Stimulated activated naive CD8-positive, alpha-beta T cell treated with anti-CD3 and anti-CD28 coated beads, Interleukin-15, Interleukin-2, amounts not matched to agents 100 ng/mL and 50 ng/mL, for 24 hours (primary cell): ENCODE measurements at regions not wholly inside any gene's neighbourhood (a gene's known extent, or its start where the extent isn't known, plus 50 kb on each side); places are given as distances from the start of the nearest gene placed in this dataset.

Experiments used
- H3K27ac Mint-ChIP-seq: one replicate; pipeline ENCODE4 v1.8.0; 2021; ENCODE audit warnings: mild to moderate bottlenecking, mixed read lengths
- H3K27me3 Mint-ChIP-seq: one replicate; pipeline ENCODE4 v1.8.0; 2021; ENCODE audit warnings: mixed read lengths
- H3K36me3 Mint-ChIP-seq: one replicate; pipeline ENCODE4 v1.8.0; 2021; ENCODE audit warnings: low read depth, mixed read lengths
- H3K4me1 Mint-ChIP-seq: one replicate; pipeline ENCODE4 v1.8.0; 2021; ENCODE audit warnings: low read depth, mixed read lengths
- H3K4me3 Mint-ChIP-seq: one replicate; pipeline ENCODE4 v1.8.0; 2021; ENCODE audit warnings: mild to moderate bottlenecking, mixed read lengths
- H3K9me3 Mint-ChIP-seq: one replicate; pipeline ENCODE4 v1.8.0; 2021; ENCODE audit warnings: mixed read lengths

DNA sequence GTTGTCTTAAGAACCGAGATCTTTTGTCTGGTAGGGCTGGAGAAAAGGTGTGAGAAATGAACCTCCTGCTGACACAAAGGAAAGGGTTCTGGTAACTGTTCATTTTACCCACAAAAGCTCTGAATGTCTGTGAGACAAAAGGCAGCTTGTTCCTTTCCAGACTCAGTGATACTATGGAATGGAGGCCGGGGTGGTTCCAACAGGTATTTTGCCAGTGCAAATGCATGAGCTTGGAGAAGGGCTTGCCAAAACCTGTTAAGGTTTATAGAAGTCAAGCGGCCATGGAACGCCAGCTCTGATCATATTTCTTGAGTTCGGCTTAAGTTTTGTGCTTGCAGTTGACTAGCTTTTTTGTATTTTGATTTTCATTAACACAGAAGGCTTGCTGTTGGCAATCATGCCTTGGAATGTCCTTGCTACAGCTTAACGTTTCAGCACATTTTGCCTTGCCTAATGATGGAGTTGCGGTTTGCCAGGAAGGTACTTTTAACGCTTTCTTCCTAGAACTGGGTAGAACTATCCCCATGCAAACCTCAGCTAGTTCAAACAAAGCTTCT is 328.6 kb downstream of the PIK3R1 start:
- H3K4me1 Mint-ChIP-seq: peaks cover 13% of the 10 kb centered on the region
- peaks cover 18% of the 10 kb centered on the region for H3K27me3 Mint-ChIP-seq
- H3K9me3 Mint-ChIP-seq: no peaks in the 10 kb centered on the region
- no peak overlapping the region for H3K27ac Mint-ChIP-seq
- no peaks in the 10 kb centered on the region for H3K36me3 Mint-ChIP-seq
- no peak overlapping the region for H3K4me3 Mint-ChIP-seq

DNA sequence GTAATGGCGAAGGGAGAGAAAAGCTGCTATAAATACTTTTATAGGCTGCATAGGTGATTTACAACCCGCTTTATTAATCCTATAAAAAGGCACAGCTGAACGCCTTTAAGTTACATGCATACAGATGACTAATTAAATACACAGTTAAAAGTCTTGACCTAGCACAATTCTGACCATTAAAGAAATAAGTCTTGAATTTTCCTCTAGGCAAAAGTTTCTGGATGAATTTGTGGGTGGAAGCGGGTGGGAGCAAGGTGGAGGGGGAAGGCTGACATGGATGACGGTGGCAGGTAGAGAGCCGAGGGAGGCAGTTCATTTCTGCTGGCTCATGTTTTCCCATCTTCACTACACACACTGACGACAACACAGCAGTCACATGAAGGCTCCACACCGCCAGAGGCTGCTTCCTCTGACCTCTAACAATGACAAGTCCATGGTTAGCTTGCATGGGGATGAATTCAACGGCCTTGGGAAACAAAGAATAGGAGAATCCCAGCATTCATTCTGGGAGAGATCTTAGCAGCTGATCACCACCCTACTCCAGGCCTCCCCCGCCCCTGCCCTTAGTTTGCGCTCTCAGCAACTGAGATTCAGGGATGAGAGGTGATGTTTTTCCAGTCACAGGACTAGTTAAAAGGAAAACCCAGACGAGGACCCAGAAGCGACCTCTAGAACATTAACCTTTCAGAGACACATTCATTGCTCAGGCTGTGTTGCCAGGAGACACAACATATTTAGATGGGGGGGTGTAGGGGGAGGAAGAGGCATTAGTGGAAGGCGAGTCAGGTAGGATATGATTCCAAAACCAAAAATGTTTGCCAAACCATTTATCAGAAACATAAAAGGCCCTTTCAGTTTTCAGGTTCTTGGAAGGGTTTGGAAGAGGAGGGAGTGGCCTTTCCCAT is 329.3 kb downstream of the PIK3R1 start:
- no peaks in the 10 kb centered on the region for H3K9me3 Mint-ChIP-seq
- peaks cover 10% of the 10 kb centered on the region for H3K27me3 Mint-ChIP-seq
- no peaks in the 10 kb centered on the region for H3K36me3 Mint-ChIP-seq
- peaks cover 13% of the 10 kb centered on the region for H3K4me1 Mint-ChIP-seq
- no peak overlapping the region for H3K27ac Mint-ChIP-seq
- H3K4me3 Mint-ChIP-seq: no peak overlapping the region

DNA sequence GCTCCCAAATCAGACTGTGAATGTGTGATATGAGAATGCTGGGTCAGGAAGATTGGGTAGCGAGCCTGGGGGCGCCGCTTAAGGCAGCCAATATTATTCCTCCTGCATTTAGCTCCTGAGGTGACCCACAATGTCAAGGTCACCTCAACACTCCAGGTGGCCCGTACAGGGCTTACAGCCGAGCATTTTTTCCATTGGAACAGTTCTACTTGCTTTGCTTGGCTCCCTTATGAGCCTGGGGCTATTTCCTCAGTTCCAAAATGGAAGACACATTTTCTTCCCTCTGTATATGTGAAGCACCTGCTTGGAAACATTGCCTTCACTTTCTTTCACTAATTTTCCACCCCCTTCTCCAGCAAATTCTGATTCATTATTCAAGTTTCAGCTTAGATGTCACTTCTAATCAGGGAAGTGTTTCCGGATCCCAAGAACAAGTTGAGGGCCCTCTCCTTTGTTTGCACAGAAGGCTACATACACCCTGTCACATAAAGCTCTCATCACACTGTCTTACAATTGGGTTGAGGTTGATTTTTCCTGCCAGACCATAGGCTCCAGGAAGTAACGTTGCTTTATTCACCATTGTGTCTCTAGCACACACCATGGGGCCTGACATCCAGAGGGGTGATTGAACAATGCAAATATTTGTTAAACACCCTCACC is 330.2 kb downstream of the PIK3R1 start:
- peaks cover 13% of the 10 kb centered on the region for H3K4me1 Mint-ChIP-seq
- H3K27ac Mint-ChIP-seq: no peak overlapping the region
- H3K9me3 Mint-ChIP-seq: no peaks in the 10 kb centered on the region
- peaks cover 5% of the 10 kb centered on the region for H3K27me3 Mint-ChIP-seq
- H3K36me3 Mint-ChIP-seq: no peaks in the 10 kb centered on the region
- no peak overlapping the region for H3K4me3 Mint-ChIP-seq

DNA sequence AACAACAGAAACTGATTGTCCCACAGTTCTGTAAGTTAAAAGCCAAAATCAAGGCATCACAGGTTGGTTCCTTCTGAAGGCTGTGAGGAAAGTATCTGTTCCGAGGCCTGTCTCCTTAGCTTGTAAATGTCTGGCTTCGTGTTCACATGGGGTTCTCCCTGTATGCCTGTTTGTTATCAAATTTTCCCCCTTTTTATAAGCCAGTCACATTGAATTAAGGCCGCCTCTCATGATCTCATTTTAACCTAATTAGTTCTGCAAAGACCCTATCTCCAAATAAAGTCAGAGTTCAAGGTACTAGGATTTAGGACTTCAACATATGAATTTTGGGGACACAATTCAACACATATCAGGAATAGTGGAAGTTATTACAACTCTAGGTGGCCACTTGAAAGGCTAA is 331.5 kb downstream of the PIK3R1 start:
- Mint-ChIP-seq H3K36me3 (no peaks in the 10 kb centered on the region), H3K4me1 (peaks cover 11% of the 10 kb centered on the region), H3K27me3 (no peaks in the 10 kb centered on the region), H3K4me3 (no peak overlapping the region), H3K27ac (no peak overlapping the region), H3K9me3 (no peaks in the 10 kb centered on the region)

DNA sequence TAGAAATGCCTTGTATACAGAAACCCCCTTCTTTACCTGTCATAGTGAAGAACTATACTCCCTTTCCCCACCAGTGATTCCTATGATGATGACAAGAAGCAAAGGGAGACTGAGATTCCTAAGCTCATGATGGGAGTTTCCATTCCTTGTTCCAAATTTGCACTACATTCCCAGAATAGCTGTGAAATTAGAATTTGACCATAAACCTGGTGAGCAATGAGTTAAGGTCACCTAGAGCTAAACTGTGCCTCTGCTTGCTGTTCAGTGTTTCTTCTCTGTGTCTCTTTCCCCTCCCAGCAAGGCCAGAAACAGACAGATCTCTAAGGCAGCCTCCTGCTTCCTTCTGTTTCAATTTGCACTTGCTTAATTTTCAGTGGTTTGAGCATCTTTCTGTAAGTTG is 332.1 kb downstream of the PIK3R1 start:
- no peak overlapping the region for H3K27ac Mint-ChIP-seq
- H3K4me1 Mint-ChIP-seq: peaks cover 9% of the 10 kb centered on the region
- no peaks in the 10 kb centered on the region for H3K36me3 Mint-ChIP-seq
- H3K27me3 Mint-ChIP-seq: no peaks in the 10 kb centered on the region
- H3K9me3 Mint-ChIP-seq: no peaks in the 10 kb centered on the region
- no peak overlapping the region for H3K4me3 Mint-ChIP-seq

DNA sequence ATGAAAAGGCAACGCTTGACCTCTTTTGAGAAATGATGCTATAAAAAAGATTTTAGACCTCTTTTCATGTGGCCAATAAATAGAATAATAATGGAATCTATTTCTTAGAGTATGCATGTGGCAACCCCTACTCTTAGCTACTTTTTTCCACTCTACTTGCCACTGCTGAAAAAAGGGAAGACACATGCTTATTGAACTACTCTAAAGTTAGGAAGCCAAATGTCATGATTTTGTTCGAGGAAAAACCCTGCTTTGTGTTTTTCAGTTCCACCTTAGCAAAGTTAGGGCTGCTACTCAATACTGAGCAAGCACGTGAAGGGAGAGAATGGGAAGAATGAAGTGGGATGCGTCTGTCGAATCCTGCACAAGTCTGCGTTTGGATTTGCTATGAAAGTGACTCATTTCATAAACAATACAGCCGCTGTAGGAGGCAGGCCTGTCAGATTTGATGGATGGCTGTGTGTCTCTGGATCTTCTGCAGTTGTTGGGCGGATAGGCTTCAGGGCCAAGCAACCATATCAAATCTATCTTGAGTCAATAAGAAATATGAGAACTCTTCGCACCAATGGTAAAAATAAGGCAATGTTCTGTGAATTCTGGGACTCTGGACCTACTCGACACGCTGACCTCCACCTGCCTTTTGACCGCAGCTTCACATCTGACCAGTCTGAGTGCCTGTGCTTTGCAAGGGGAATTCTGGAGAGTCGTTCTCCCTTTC is 333.6 kb downstream of the PIK3R1 start:
- H3K36me3 Mint-ChIP-seq: no peaks in the 10 kb centered on the region
- H3K27me3 Mint-ChIP-seq: no peaks in the 10 kb centered on the region
- H3K4me3 Mint-ChIP-seq: no peak overlapping the region
- no peaks in the 10 kb centered on the region for H3K9me3 Mint-ChIP-seq
- H3K27ac Mint-ChIP-seq: no peak overlapping the region
- no peaks in the 10 kb centered on the region for H3K4me1 Mint-ChIP-seq

DNA sequence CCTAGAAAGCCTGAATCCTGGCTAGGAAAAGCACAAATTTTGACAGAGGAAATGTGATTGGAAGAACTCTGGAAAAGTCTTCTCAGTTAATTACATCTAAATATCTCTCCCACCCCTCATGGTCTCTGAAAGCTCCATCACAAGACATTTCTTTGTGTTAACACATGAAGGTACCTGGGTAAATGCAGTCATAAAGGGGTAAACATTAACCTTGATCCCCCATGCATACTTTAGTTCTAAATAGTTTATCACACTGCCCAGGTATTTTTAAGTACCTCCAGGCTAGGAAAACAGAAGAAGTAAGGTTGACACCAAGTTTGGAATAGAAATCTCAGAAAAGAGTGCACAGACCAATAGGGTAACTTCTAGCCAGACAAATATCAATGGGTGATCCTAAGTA is 334.5 kb downstream of the PIK3R1 start:
- no peaks in the 10 kb centered on the region for H3K4me1 Mint-ChIP-seq
- no peaks in the 10 kb centered on the region for H3K27me3 Mint-ChIP-seq
- H3K4me3 Mint-ChIP-seq: no peak overlapping the region
- no peaks in the 10 kb centered on the region for H3K9me3 Mint-ChIP-seq
- no peaks in the 10 kb centered on the region for H3K36me3 Mint-ChIP-seq
- H3K27ac Mint-ChIP-seq: no peak overlapping the region

DNA sequence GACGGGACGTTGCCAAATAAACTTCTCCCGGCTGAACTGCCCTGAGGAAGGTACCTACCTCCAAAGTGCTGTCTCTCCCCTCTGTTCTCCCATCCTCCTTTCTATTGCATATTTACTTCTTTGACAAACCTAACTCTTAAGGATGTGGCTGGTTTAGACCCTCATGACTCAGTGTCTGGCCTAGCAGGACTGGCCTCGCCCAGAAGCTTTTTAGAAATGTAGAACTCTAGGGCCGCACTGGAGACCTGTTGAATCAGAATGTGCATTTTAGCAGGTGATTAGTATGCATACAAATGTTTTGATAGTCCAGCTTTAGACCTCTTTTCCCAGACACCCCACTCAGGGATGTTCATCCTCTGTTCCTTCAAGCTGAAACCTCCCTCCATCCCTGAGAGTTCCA is 335.9 kb downstream of the PIK3R1 start:
- H3K36me3 Mint-ChIP-seq: no peaks in the 10 kb centered on the region
- H3K4me1 Mint-ChIP-seq: no peaks in the 10 kb centered on the region
- H3K9me3 Mint-ChIP-seq: no peaks in the 10 kb centered on the region
- no peak overlapping the region for H3K4me3 Mint-ChIP-seq
- no peaks in the 10 kb centered on the region for H3K27me3 Mint-ChIP-seq
- no peak overlapping the region for H3K27ac Mint-ChIP-seq

DNA sequence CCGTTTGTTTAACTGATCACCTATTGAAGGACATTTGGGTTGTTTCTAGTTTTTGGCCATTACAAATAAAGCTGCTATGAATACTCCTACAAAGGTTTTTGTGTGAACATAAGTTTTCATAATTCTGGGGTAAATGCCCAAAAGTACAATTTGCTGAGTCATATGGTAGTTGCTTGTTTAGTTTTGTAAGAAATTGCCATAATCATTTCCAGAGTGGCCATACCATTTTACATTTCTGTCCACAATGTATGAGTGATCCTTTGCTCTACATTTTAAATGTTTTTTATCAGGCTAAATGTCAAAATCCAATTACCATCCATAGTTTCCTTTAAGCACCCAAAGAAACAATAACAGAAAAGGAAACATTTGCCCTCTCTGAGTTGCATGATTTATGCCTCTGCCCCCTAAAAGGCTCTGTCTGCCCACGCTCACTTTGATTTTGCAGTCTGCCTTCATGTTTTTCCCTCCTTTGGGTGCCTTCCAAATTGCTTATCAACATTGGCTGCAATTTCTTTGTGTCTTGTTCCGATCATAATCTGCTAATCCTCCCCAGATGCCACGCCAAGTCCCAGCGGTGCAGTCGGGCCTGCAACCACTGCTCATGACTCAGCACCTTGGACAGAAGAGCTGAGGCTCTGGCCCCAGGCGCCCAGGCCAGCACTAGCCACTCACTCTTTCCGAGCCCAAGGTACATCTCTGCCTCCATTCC is 339.2 kb downstream of the PIK3R1 start:
- H3K27me3 Mint-ChIP-seq: no peaks in the 10 kb centered on the region
- no peaks in the 10 kb centered on the region for H3K36me3 Mint-ChIP-seq
- no peaks in the 10 kb centered on the region for H3K9me3 Mint-ChIP-seq
- H3K4me3 Mint-ChIP-seq: no peak overlapping the region
- H3K27ac Mint-ChIP-seq: no peak overlapping the region
- H3K4me1 Mint-ChIP-seq: no peaks in the 10 kb centered on the region

DNA sequence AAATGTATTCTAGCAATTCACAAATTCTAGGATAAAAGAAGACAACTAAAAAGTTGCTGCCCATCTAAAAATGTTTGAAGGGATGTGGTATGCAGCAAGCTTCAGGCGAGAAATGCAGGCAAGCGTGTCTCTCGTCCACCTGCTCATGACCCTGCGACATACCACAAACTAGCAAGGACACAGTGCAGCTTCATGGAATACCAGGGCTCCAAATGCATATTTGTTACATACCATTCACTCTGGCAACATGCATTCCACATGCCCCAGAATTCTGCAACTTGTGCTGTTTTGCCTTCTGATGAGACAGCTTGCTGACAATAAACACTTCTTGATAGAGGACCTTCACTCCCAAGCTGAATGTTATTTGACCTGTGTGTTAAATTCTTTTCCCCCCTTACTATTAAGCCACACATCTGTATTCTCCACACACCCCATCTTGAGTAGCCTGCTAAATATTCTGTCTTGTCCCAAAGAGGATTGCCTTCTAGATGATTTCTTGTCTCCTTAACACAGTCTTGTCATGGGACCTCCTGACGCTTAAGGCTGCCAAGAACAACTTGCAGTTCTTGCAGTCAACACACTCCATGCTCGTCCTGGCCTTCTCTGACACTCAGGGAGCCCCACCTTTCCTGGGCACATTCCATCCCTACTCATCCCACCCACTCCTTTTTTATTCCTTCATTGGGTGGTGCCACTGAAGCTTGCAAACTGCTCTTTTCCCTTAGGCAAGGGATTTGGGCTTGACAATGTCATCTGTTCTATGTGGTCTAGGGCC is 340.5 kb downstream of the PIK3R1 start:
- no peaks in the 10 kb centered on the region for H3K27me3 Mint-ChIP-seq
- H3K4me1 Mint-ChIP-seq: no peaks in the 10 kb centered on the region
- H3K4me3 Mint-ChIP-seq: no peak overlapping the region
- H3K9me3 Mint-ChIP-seq: no peaks in the 10 kb centered on the region
- no peak overlapping the region for H3K27ac Mint-ChIP-seq
- no peaks in the 10 kb centered on the region for H3K36me3 Mint-ChIP-seq

DNA sequence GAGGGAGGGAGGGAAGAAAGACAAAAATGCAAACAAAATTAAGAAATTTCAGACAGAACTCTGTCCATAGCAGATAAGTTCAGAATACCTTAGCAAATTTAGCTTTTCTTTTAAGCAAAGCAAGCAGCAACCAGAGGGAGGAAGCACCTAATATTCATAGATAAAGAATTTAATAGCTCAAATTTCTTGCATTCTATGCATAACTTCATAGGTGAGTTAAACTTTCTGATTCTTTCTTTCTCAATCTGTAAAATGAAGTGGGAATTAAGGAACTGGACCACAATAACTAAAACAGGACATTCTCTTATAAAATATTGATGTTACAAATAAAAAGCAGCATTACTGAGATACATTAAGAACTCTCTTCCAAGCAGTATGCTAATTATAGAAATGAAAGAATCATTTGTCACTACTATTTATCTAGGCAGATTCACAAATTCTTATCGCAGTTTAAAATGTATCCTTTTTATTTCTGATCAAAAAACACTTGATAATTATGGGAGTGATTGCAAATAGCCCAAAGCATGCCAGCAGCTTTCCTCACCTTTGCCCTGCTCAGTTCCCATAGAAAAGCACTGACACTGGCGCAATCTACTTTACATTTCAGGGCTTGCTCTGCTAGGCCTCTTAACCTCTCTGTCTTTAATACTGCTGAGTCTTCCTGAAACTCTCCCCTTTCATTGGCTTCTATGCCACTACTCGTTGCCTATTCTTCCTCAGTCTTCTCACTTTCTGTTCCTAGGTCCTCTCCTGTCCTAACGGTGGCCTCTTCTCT is 341.8 kb downstream of the PIK3R1 start:
- H3K36me3 Mint-ChIP-seq: no peaks in the 10 kb centered on the region
- no peaks in the 10 kb centered on the region for H3K4me1 Mint-ChIP-seq
- H3K27me3 Mint-ChIP-seq: no peaks in the 10 kb centered on the region
- no peaks in the 10 kb centered on the region for H3K9me3 Mint-ChIP-seq
- H3K27ac Mint-ChIP-seq: no peak overlapping the region
- no peak overlapping the region for H3K4me3 Mint-ChIP-seq

DNA sequence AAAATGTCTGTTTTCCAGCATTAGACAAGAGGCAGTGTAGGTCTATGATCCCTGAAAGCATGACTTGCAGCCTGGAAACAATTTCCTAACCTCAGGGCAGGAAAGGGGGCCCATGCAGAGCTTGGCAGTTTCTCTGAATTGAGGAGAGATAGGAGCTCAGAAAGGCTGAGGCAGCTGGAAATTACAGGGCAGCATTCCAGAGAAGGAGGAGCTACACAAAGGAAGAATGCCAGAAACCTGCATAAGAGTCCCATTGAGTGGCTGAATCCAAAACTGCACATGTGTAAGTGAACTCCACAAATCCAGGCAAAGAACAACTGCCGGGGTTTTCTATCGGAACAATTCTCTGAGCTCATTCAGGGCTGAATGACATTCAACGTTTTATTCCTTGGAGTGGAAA is 346.8 kb downstream of the PIK3R1 start:
- Mint-ChIP-seq H3K9me3 (no peaks in the 10 kb centered on the region), H3K36me3 (peaks cover 4% of the 10 kb centered on the region), H3K27me3 (no peaks in the 10 kb centered on the region), H3K27ac (no peak overlapping the region), H3K4me1 (peaks cover 3% of the 10 kb centered on the region), H3K4me3 (no peak overlapping the region)

DNA sequence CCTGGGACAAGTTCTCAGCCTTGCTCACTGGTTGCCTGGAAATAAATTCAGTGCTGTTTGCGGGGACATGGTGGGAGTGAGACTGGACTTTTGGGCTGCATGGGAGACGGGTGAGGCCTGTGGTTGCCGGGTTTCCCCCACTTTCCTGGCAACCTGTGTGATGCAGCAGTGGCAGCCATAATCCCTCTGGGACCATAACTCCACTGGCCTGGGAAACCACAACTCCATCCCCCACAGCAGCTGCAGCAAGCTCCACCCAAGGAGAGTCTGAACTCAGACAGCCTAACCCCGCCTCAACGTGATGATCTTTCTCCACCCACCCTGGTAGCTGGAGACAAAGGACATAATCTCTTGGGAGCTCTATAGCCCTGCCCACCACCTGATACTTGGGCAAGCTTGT is 349.9 kb downstream of the PIK3R1 start:
- H3K4me3 Mint-ChIP-seq: no peak overlapping the region
- no peaks in the 10 kb centered on the region for H3K27me3 Mint-ChIP-seq
- H3K9me3 Mint-ChIP-seq: no peaks in the 10 kb centered on the region
- H3K27ac Mint-ChIP-seq: no peak overlapping the region
- peaks cover 3% of the 10 kb centered on the region for H3K4me1 Mint-ChIP-seq
- peaks cover 4% of the 10 kb centered on the region for H3K36me3 Mint-ChIP-seq
